PFSK-1 (cell line): ENCODE measurements at regions not wholly inside any gene's neighbourhood (a gene's known extent, or its start where the extent isn't known, plus 50 kb on each side); places are given as distances from the start of the nearest gene placed in this dataset.

Source experiments
- POLR2AphosphoS5 ChIP-seq: IDR thresholded peaks from 2 replicates; pipeline ENCODE4 v1.6.1; 2012; ENCODE audit warnings: low read depth, mild to moderate bottlenecking, control low read depth, low read length, moderate library complexity
- REST ChIP-seq, 2 experiments: IDR thresholded peaks; 2 replicates each; pipeline versions ENCODE4 v1.6.1 to v1.8.0; 2011 to 2012; ENCODE audit warnings: low read depth in 2 of 2, low read length in 2 of 2, control low read depth in 1 of 2, inconsistent platforms in 1 of 2, mild to moderate bottlenecking in 1 of 2, moderate library complexity in 1 of 2; ENCODE audit not compliant: insufficient read depth in 1 of 2
- SIN3A ChIP-seq: IDR thresholded peaks from 2 replicates; pipeline ENCODE4 v1.6.1; 2012; ENCODE audit warnings: mild to moderate bottlenecking, low read length, moderate library complexity, borderline replicate concordance; ENCODE audit not compliant: insufficient read depth
- TAF1 ChIP-seq: IDR thresholded peaks from 2 replicates; pipeline ENCODE4 v1.6.1; 2012; ENCODE audit warnings: low read length, control low read depth, borderline replicate concordance; ENCODE audit not compliant: insufficient read depth

- no peak for TF ChIP-seq POLR2AphosphoS5
- no peak for TF ChIP-seq REST (IDR thresholded peaks at IDR 0.05; ENCODE audit: insufficient read depth in 1 of 2, low read depth in 2 of 2, low read length in 2 of 2)
- TF ChIP-seq SIN3A = no peak
- no peak for TF ChIP-seq TAF1
Observed at GRCh38 chr2:215606219-215606618, 170.4 kb upstream of the FN1 start.
